HG03060 (cell line): ENCODE measurements at regions not wholly inside any gene's neighbourhood (a gene's known extent, or its start where the extent isn't known, plus 50 kb on each side); places are given as distances from the start of the nearest gene placed in this dataset.
"Not testable (repeated sequence)": the region's sequence is repeated elsewhere in the genome, so short reads cannot be mapped to it uniquely, and the experiment has no call there.

ENCODE experiments used
- ATAC-seq: cut with Tn5 transposase; IDR thresholded peaks from one replicate; pipeline ENCODE4 v1.9.1; 2021; ENCODE audit warnings: low read depth, moderate number of reproducible peaks; ENCODE audit not compliant: unreplicated experiment

DNA sequence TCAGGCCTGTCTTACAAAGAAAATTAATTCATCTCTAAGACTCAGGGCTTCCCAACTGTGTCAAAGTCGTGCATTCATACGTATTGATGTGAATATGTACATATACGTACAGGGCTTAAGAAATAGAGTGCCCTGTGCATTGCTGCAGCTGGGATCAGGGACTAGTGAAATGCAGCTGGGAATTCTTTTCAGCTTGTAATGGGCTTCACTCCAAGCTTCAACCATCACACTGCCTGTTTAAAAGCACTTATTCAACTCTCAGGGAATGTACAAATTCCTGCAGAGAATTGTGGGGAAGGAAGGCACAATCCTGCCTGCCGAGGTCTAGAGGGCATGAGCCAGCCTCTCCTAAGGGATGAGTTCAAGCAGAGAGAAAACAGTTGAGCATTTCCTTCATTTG, 59.6 kb upstream of the MAN2A1 start:
- no peak for ATAC-seq

GRCh38 chr5:109628591-109628990, 61.1 kb upstream of the MAN2A1 start:
- no peak for ATAC-seq

GRCh38 chr5:109621266-109621665, 68.5 kb upstream of the MAN2A1 start:
- ATAC-seq, result not testable (repeated sequence)

GRCh38 chr5:109620651-109621050, 69.1 kb upstream of the MAN2A1 start:
- no peak for ATAC-seq

DNA sequence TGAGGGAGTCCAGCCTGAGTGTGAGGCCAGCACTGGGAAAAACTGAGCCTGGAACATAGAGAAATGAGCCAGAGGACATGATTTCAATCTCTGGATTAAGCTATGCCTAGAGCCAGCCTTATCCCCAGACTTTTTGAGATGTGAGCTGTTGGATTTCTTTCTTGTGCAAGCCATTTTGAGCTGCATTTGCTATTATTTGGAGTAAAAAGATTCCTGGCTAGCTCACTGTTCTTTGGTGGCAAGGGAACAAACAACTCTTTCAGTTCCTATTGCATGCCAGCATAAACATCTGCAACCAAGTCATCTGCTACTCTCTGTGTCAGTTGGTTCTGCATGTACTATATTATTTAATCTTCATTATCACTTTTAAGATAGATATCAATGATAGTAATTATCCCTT, 70.1 kb upstream of the MAN2A1 start:
- no peak for ATAC-seq

GRCh38 chr5:109619021-109619460, 70.7 kb upstream of the MAN2A1 start:
- no peak for ATAC-seq

DNA sequence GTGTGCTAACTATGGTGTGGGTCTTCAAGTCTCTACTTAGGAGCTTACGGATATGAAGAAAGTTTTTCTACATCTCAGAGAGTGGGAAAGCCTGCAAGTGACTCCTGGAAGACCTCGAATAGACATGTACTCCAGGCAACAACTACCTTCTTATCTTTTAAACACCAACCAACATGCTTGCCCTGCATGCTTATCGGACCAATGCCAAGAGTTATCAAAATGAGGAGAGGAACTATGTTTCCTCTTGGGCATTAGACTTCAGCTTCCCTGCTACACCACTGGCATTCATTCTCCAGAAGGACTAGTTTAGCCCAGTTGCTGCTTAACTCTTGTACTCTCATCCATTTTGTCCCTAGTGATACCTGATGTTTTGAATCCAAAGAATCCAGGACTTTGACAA, 74.7 kb upstream of the MAN2A1 start:
- no peak for ATAC-seq

- no peak for ATAC-seq
Observed at GRCh38 chr5:109614301-109614700, 75.4 kb upstream of the MAN2A1 start.

DNA sequence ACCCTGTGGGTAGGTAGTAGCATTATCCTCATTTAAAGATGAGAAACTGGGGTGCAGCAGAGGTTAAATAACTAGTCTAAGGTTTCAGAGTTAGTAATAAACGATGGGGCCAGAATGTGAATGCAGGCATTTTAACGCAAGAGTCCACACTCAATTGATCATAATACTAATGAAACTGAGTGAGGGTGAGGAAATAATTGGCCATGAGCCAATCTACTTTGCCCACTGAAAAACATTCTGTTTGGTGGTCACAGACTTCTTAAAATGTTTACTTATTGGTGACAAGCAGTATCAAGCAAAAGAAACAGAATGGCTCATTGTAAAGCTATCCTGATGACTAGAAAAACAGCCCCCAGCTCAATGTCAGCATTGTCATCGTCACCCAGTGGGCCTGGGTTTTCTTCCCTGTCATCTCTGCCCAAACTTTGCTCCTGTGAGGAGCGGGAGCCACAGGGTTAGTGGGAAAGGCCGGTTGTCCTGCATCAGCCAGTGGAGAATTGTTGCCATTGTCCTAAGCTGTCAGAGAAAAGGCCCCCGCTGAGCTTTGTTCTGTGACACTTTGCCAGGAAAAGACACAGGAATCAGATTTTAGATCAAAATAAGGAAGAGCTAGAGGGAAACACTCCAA, 77.3 kb upstream of the MAN2A1 start:
- no peak for ATAC-seq

DNA sequence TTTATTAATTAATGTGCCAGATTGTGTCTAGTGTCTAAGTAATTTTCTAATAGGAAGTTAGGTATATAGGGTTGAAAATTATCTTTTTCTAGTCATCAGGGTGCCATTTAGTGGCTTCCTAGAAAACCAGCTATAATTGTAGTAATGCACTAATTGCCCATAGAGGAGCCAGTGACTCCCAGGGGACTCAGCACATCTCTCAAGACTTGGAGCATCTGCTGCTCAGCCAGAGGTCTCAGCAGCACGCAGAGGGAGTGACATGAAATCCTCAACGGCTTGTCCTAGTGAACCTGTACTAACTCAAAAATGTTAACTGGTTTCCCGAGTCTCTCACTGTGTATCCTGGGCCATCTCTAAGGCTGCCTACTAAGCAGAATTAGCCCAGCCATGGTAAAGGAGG, 78.2 kb upstream of the MAN2A1 start:
- ATAC-seq, result no peak

DNA sequence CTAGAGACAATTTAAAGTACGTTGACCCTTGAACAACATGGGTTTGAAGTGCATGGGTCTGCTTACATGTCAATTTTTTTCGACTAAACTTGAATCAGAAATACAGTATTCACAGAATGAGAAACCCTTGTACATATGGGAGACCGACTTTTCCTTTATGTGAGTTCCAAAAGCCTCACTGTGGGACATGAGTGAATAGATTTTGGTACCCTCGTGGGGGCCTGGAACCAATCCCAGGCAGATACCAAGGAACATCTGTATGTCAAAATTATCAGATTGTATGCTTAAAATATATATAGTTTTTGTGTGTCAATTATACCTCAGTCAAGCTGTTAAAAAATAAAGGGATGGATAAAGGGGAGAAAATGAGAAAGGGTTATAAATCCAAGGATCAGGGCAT, 78.7 kb upstream of the MAN2A1 start:
- ATAC-seq, result no peak

GRCh38 chr5:109610581-109610980, 79.1 kb upstream of the MAN2A1 start:
- no peak for ATAC-seq

- no peak for ATAC-seq
Observed at GRCh38 chr5:109605207-109605730, 84.5 kb upstream of the MAN2A1 start.

- no peak for ATAC-seq
Observed at GRCh38 chr5:109604758-109605157, 85.0 kb upstream of the MAN2A1 start.

GRCh38 chr5:109601736-109602135, 88.0 kb upstream of the MAN2A1 start:
- ATAC-seq, result no peak

GRCh38 chr5:109597893-109598292, 91.8 kb upstream of the MAN2A1 start:
- no peak for ATAC-seq

DNA sequence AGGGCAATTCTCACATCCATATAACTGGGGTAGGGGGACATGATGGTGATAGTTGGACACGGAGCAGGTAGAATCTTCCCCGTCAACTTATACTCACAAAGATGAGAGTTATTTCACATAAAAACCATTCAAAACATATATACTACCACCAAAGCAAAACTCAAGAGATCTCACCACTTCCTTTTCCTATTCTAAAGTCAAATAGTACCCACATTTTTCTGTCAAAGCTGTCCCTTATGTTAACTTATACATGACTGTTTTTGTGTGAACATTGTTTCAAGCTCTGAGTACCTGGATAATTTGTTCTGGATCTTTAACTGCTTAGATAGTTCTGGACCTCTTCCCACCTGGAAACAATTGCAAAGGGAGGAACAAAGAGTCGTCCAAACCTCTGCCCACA, 95.5 kb upstream of the MAN2A1 start:
- ATAC-seq, result no peak

- no peak for ATAC-seq
Observed at GRCh38 chr5:109590799-109591198, 98.9 kb upstream of the MAN2A1 start.

- no peak for ATAC-seq
Observed at GRCh38 chr5:109589986-109590385, 99.7 kb upstream of the MAN2A1 start.

DNA sequence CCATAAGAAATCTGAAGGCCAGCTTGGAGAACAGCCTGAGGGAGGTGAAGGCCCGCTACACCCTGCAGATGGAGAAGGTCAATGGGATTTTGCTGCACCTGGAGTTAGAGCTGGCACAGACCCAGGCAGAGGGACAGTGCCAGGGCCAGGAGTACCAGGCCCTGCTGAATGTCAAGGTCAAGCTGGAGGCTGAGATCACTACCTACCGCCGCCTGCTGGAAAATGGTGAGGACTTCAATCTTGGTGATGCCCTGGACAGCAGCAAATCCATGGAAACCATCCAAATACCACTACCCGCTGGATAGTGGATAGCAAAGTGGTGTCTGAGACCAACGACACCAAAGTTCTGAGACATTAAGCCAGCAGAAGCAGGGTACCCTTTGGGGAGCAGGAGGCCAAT, 100.5 kb upstream of the MAN2A1 start:
- no peak for ATAC-seq

DNA sequence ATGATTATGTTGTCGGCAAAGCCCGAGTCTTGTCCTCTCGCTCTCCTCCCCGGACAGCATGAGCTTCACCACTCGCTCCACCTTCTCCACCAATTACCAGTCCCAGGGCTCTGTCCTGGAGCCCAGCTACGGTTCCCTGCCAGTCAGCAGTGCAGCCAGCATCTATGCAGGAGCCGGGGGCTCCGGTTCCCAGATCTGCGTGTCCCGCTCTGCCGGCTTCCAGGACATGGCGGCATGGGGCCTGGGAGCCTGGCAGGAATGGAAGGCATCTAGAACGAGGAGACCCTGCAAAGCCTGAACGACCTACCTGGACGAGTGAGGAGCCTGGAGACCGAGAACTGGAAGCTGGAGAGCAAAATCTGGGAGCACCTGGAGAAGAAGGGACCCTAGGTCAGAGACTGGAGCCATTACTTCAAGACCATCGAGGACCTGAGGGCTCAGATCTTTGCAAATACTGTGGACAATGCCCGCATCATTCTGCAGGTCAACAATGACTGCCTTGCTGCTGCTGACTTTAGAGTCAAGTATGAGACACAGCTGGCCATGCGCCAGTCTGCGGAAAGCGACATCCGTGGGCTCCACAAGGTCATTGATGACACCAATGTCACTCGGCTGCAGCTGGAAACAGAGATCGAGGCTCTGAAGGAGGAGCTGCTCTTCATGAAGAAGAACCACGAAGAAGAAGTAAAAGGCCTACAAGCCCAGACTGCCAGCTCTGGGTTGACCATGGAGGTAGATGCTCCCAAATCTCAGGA, 101.3 kb upstream of the MAN2A1 start:
- ATAC-seq, result no peak

- ATAC-seq, result no peak
Observed at GRCh38 chr5:109584986-109585599, 104.6 kb upstream of the MAN2A1 start.
